Umbilical cord (tissue), 1 donor: ENCODE measurements at regions not wholly inside any gene's neighbourhood (a gene's known extent, or its start where the extent isn't known, plus 50 kb on each side); places are given as distances from the start of the nearest gene placed in this dataset.
A peak's percentile ranks its signal among the peaks of the same experiment; 100 is the strongest.

Source experiments
- DNase-seq: peaks from one replicate; pipeline ENCODE4 v3.0.0-alpha.2; 2015; ENCODE audit warnings: low spot score

- no peak for DNase-seq
Observed at GRCh38 chr15:70192041-70192440, 94.3 kb upstream of the TLE3 start.

- no peak for DNase-seq
Observed at GRCh38 chr15:70190965-70191364, 93.2 kb upstream of the TLE3 start.

GRCh38 chr15:70189826-70190695, 92.3 kb upstream of the TLE3 start:
- no peak for DNase-seq

GRCh38 chr15:70188286-70188685, 90.6 kb upstream of the TLE3 start:
- no peak for DNase-seq

GRCh38 chr15:70187331-70187730, 89.6 kb upstream of the TLE3 start:
- no peak for DNase-seq

GRCh38 chr15:70186152-70186551, 88.4 kb upstream of the TLE3 start:
- no peak for DNase-seq

- DNase-seq, result no peak
Observed at GRCh38 chr15:70185251-70185711, 87.6 kb upstream of the TLE3 start.

GRCh38 chr15:70182858-70183695, 85.4 kb upstream of the TLE3 start:
- DNase-seq, result no peak

GRCh38 chr15:70181626-70182255, 84.0 kb upstream of the TLE3 start:
- no peak for DNase-seq

- no peak for DNase-seq
Observed at GRCh38 chr15:70180186-70180875, 82.6 kb upstream of the TLE3 start.

- no peak for DNase-seq
Observed at GRCh38 chr15:70179309-70179892, 81.7 kb upstream of the TLE3 start.

GRCh38 chr15:70178335-70179084, 80.8 kb upstream of the TLE3 start:
- DNase-seq, result no peak

- no peak for DNase-seq
Observed at GRCh38 chr15:70172566-70173225, 75.0 kb upstream of the TLE3 start.

- DNase-seq, result no peak
Observed at GRCh38 chr15:70172124-70172523, 74.4 kb upstream of the TLE3 start.

- DNase-seq, result peak; percentile 92
Observed at GRCh38 chr15:70171256-70171886, 73.7 kb upstream of the TLE3 start.

- no peak for DNase-seq
Observed at GRCh38 chr15:70170096-70170699, 72.5 kb upstream of the TLE3 start.

GRCh38 chr15:70169147-70169546, 71.4 kb upstream of the TLE3 start:
- no peak for DNase-seq

GRCh38 chr15:70167155-70167554, 69.4 kb upstream of the TLE3 start:
- no peak for DNase-seq

GRCh38 chr15:70166506-70167087, 68.9 kb upstream of the TLE3 start:
- DNase-seq, result no peak
